ENCODE measurements at regions not wholly inside any gene's neighbourhood (a gene's known extent, or its start where the extent isn't known, plus 50 kb on each side); places are given as distances from the start of the nearest gene placed in this dataset.

GRCh38 chr6:67358241-67358640 is 1276.8 kb upstream of the ADGRB3 start:
- Histone ChIP-seq H3K27ac (ENCODE audit: low read depth, low read length) (no peak overlapping the region), H3K4me3 (ENCODE audit: low read length in 2 of 2) (no peak overlapping the region), H3K4me1 (ENCODE audit: insufficient read depth, low read length) (peaks cover 3% of the 10 kb centered on the region), H3K27me3 (ENCODE audit: insufficient read depth, low read length) (no peaks in the 10 kb centered on the region), H3K9me3 (ENCODE audit: control insufficient read depth in 1 of 2, low read length in 2 of 2) (no peaks in the 10 kb centered on the region), H3K36me3 (ENCODE audit: insufficient read depth, low read length) (no peaks in the 10 kb centered on the region)
- DNase-seq = no peak
- H3K27ac Mint-ChIP-seq = no peak overlapping the region
- no peak overlapping the region for H3K4me3 Mint-ChIP-seq
- ChIA-PET CTCF (ENCODE audit: partially characterized antibody) (no interaction called here), POLR2A (ENCODE audit: partially characterized antibody) (no interaction called here)
- peaks cover 0 to 5% (median 0%) of the 10 kb centered on the region in 8 donors for H3K9me3 Mint-ChIP-seq
- intact Hi-C loops (cut with micrococcal nuclease) = no loop called here
- no peaks in the 10 kb centered on the region for H3K36me3 Mint-ChIP-seq
- no peaks in the 10 kb centered on the region for H3K27me3 Mint-ChIP-seq
- H3K4me1 Mint-ChIP-seq = peaks cover 6 to 15% (median 10%) of the 10 kb centered on the region in 4 donors

GRCh38 chr6:67353861-67354260 is 1281.2 kb upstream of the ADGRB3 start:
- H3K36me3 ChIP-seq (ENCODE audit: insufficient read depth, low read length) = no peaks in the 10 kb centered on the region
- POLR2A ChIA-PET (ENCODE audit: partially characterized antibody) = no interaction called here
- no peak for DNase-seq
- Mint-ChIP-seq H3K9me3 (peaks cover 0 to 5% (median 0%) of the 10 kb centered on the region in 8 donors), H3K27me3 (no peaks in the 10 kb centered on the region), H3K4me1 (no peaks in the 10 kb centered on the region), H3K27ac (no peak overlapping the region), H3K36me3 (no peaks in the 10 kb centered on the region), H3K4me3 (peak overlapping the region in 1 of 8 donors; percentile 4)
- H3K4me1 ChIP-seq (ENCODE audit: insufficient read depth, low read length) = no peaks in the 10 kb centered on the region
- intact Hi-C loops (cut with micrococcal nuclease) = no loop called here
- H3K27ac ChIP-seq (ENCODE audit: low read depth, low read length) = no peak overlapping the region
- no peaks in the 10 kb centered on the region for H3K27me3 ChIP-seq (ENCODE audit: insufficient read depth, low read length)
- H3K9me3 ChIP-seq (ENCODE audit: control insufficient read depth in 1 of 2, low read length in 2 of 2) = no peaks in the 10 kb centered on the region
- CTCF ChIA-PET (ENCODE audit: partially characterized antibody) = no interaction called here
- H3K4me3 ChIP-seq (ENCODE audit: low read length in 2 of 2) = no peak overlapping the region

- Histone ChIP-seq H3K27ac (ENCODE audit: low read depth, low read length) (no peak overlapping the region), H3K4me1 (ENCODE audit: insufficient read depth, low read length) (no peaks in the 10 kb centered on the region), H3K4me3 (ENCODE audit: low read length in 2 of 2) (no peak overlapping the region), H3K27me3 (ENCODE audit: insufficient read depth, low read length) (no peaks in the 10 kb centered on the region), H3K9me3 (ENCODE audit: control insufficient read depth in 1 of 2, low read length in 2 of 2) (no peaks in the 10 kb centered on the region), H3K36me3 (ENCODE audit: insufficient read depth, low read length) (no peaks in the 10 kb centered on the region)
- Mint-ChIP-seq H3K4me1 (no peaks in the 10 kb centered on the region), H3K27ac (no peak overlapping the region), H3K27me3 (no peaks in the 10 kb centered on the region), H3K9me3 (peaks cover 0 to 5% (median 0%) of the 10 kb centered on the region in 8 donors), H3K4me3 (no peak overlapping the region), H3K36me3 (no peaks in the 10 kb centered on the region)
- DNase-seq = no peak
- intact Hi-C loops (cut with micrococcal nuclease) = no loop called here
- ChIA-PET POLR2A (ENCODE audit: partially characterized antibody) (no interaction called here), CTCF (ENCODE audit: partially characterized antibody) (no interaction called here)
Observed at GRCh38 chr6:67352717-67353116, 1282.4 kb upstream of the ADGRB3 start.

- no peaks in the 10 kb centered on the region for H3K9me3 ChIP-seq (ENCODE audit: control insufficient read depth in 1 of 2, low read length in 2 of 2)
- H3K4me1 ChIP-seq (ENCODE audit: insufficient read depth, low read length) = no peaks in the 10 kb centered on the region
- Mint-ChIP-seq H3K4me3 (no peak overlapping the region), H3K9me3 (peaks cover 0 to 5% (median under 1%) of the 10 kb centered on the region in 8 donors), H3K36me3 (no peaks in the 10 kb centered on the region), H3K4me1 (no peaks in the 10 kb centered on the region), H3K27ac (no peak overlapping the region), H3K27me3 (no peaks in the 10 kb centered on the region)
- no peak overlapping the region for H3K27ac ChIP-seq (ENCODE audit: low read depth, low read length)
- no peak for DNase-seq
- H3K4me3 ChIP-seq (ENCODE audit: low read length in 2 of 2) = no peak overlapping the region
- ChIA-PET POLR2A (ENCODE audit: partially characterized antibody) (no interaction called here), CTCF (ENCODE audit: partially characterized antibody) (no interaction called here)
- no peaks in the 10 kb centered on the region for H3K27me3 ChIP-seq (ENCODE audit: insufficient read depth, low read length)
- H3K36me3 ChIP-seq (ENCODE audit: insufficient read depth, low read length) = no peaks in the 10 kb centered on the region
- intact Hi-C loops (cut with micrococcal nuclease) = no loop called here
Observed at GRCh38 chr6:67350729-67351128, 1284.4 kb upstream of the ADGRB3 start.

GRCh38 chr6:67345946-67346345 is 1289.1 kb upstream of the ADGRB3 start:
- H3K4me3 ChIP-seq (ENCODE audit: low read length in 2 of 2) = no peak overlapping the region
- POLR2A ChIA-PET (ENCODE audit: partially characterized antibody) = no interaction called here
- no peaks in the 10 kb centered on the region for H3K27me3 ChIP-seq (ENCODE audit: insufficient read depth, low read length)
- DNase-seq = no peak
- H3K9me3 Mint-ChIP-seq = peaks cover 0 to 5% (median under 1%) of the 10 kb centered on the region in 8 donors
- intact Hi-C loops (cut with micrococcal nuclease) = no loop called here
- no peaks in the 10 kb centered on the region for H3K27me3 Mint-ChIP-seq
- H3K4me1 Mint-ChIP-seq = no peaks in the 10 kb centered on the region
- H3K36me3 Mint-ChIP-seq = no peaks in the 10 kb centered on the region
- H3K9me3 ChIP-seq (ENCODE audit: control insufficient read depth in 1 of 2, low read length in 2 of 2) = no peaks in the 10 kb centered on the region
- H3K4me3 Mint-ChIP-seq = no peak overlapping the region
- H3K36me3 ChIP-seq (ENCODE audit: insufficient read depth, low read length) = no peaks in the 10 kb centered on the region
- no peak overlapping the region for H3K27ac ChIP-seq (ENCODE audit: low read depth, low read length)
- no peaks in the 10 kb centered on the region for H3K4me1 ChIP-seq (ENCODE audit: insufficient read depth, low read length)
- H3K27ac Mint-ChIP-seq = no peak overlapping the region
- CTCF ChIA-PET (ENCODE audit: partially characterized antibody) = no interaction called here

GRCh38 chr6:67336014-67336413 is 1299.1 kb upstream of the ADGRB3 start:
- intact Hi-C loops (cut with micrococcal nuclease) = no loop called here
- H3K9me3 ChIP-seq (ENCODE audit: control insufficient read depth in 1 of 2, low read length in 2 of 2) = no peaks in the 10 kb centered on the region
- CTCF ChIA-PET (ENCODE audit: partially characterized antibody) = no interaction called here
- Mint-ChIP-seq H3K4me1 (no peaks in the 10 kb centered on the region), H3K9me3 (peaks cover 0 to 5% (median 0%) of the 10 kb centered on the region in 8 donors), H3K4me3 (no peak overlapping the region), H3K27me3 (no peaks in the 10 kb centered on the region), H3K27ac (no peak overlapping the region), H3K36me3 (no peaks in the 10 kb centered on the region)
- no peak overlapping the region for H3K27ac ChIP-seq (ENCODE audit: low read depth, low read length)
- no peak for DNase-seq
- POLR2A ChIA-PET (ENCODE audit: partially characterized antibody) = no interaction called here
- H3K4me3 ChIP-seq (ENCODE audit: low read length in 2 of 2) = no peak overlapping the region
- no peaks in the 10 kb centered on the region for H3K36me3 ChIP-seq (ENCODE audit: insufficient read depth, low read length)
- H3K4me1 ChIP-seq (ENCODE audit: insufficient read depth, low read length) = no peaks in the 10 kb centered on the region
- no peaks in the 10 kb centered on the region for H3K27me3 ChIP-seq (ENCODE audit: insufficient read depth, low read length)

- Histone ChIP-seq H3K4me1 (ENCODE audit: insufficient read depth, low read length) (no peaks in the 10 kb centered on the region), H3K9me3 (ENCODE audit: control insufficient read depth in 1 of 2, low read length in 2 of 2) (no peaks in the 10 kb centered on the region), H3K4me3 (ENCODE audit: low read length in 2 of 2) (no peak overlapping the region), H3K36me3 (ENCODE audit: insufficient read depth, low read length) (no peaks in the 10 kb centered on the region), H3K27ac (ENCODE audit: low read depth, low read length) (no peak overlapping the region), H3K27me3 (ENCODE audit: insufficient read depth, low read length) (no peaks in the 10 kb centered on the region)
- DNase-seq = no peak
- Mint-ChIP-seq H3K27me3 (no peaks in the 10 kb centered on the region), H3K27ac (no peak overlapping the region), H3K4me1 (no peaks in the 10 kb centered on the region), H3K36me3 (no peaks in the 10 kb centered on the region), H3K9me3 (peaks cover 0 to 6% (median 1%) of the 10 kb centered on the region in 8 donors), H3K4me3 (no peak overlapping the region)
- ChIA-PET POLR2A (ENCODE audit: partially characterized antibody) (no interaction called here), CTCF (ENCODE audit: partially characterized antibody) (no interaction called here)
- intact Hi-C loops (cut with micrococcal nuclease) = no loop called here
Observed at GRCh38 chr6:67331304-67331703, 1303.8 kb upstream of the ADGRB3 start.

GRCh38 chr6:67328269-67328668 is 1306.8 kb upstream of the ADGRB3 start:
- no peaks in the 10 kb centered on the region for H3K36me3 ChIP-seq (ENCODE audit: insufficient read depth, low read length)
- H3K9me3 ChIP-seq (ENCODE audit: control insufficient read depth in 1 of 2, low read length in 2 of 2) = no peaks in the 10 kb centered on the region
- H3K27me3 Mint-ChIP-seq = no peaks in the 10 kb centered on the region
- no peaks in the 10 kb centered on the region for H3K27me3 ChIP-seq (ENCODE audit: insufficient read depth, low read length)
- no peaks in the 10 kb centered on the region for H3K4me1 Mint-ChIP-seq
- H3K27ac Mint-ChIP-seq = no peak overlapping the region
- CTCF ChIA-PET (ENCODE audit: partially characterized antibody) = no interaction called here
- H3K27ac ChIP-seq (ENCODE audit: low read depth, low read length) = no peak overlapping the region
- H3K9me3 Mint-ChIP-seq = peaks cover 0 to 7% (median 3%) of the 10 kb centered on the region in 8 donors
- intact Hi-C loops (cut with micrococcal nuclease) = no loop called here
- POLR2A ChIA-PET (ENCODE audit: partially characterized antibody) = no interaction called here
- DNase-seq = no peak
- H3K36me3 Mint-ChIP-seq = no peaks in the 10 kb centered on the region
- H3K4me3 ChIP-seq (ENCODE audit: low read length in 2 of 2) = no peak overlapping the region
- no peak overlapping the region for H3K4me3 Mint-ChIP-seq
- no peaks in the 10 kb centered on the region for H3K4me1 ChIP-seq (ENCODE audit: insufficient read depth, low read length)
